HEK293 (cell line): ENCODE measurements at regions not wholly inside any gene's neighbourhood (a gene's known extent, or its start where the extent isn't known, plus 50 kb on each side); places are given as distances from the start of the nearest gene placed in this dataset.

Experiments
- CTCF ChIA-PET: fragments of 350-600 bp; formaldehyde crosslinking; extraction: SDS; loops from one replicate; lab custom pipeline; 2021; ENCODE audit warnings: antibody characterized with exemption; lab: Yijun Ruan, JAX
- POLR2A ChIA-PET: fragments of 300-600 bp; formaldehyde crosslinking; extraction: SDS; loops from one replicate; lab custom pipeline; 2020; ENCODE audit warnings: antibody characterized with exemption, inconsistent platforms; lab: Yijun Ruan, JAX
- H3K27ac ChIP-seq: fragments of 200-500 bp; sonication (Bioruptor generic); 2 replicates; pipeline ENCODE4 v1.5.1; 2014; ENCODE audit warnings: low read depth, low read length, control low read depth, inconsistent platforms; ENCODE audit errors: extremely low read depth
- H3K36me3 ChIP-seq, 2 experiments: fragments of 200-500 bp in 1 of 2; sonication (Bioruptor generic) in 1 of 2; 1 replicate in 1 of 2; 2 replicates in 1 of 2; pipeline ENCODE4 v1.5.1; 2014 to 2017; ENCODE audit warnings: inconsistent platforms in 2 of 2, low read length in 2 of 2; ENCODE audit not compliant: control insufficient read depth in 2 of 2, insufficient read depth in 1 of 2
- H3K4me1 ChIP-seq: fragments of 200-500 bp; sonication (Bioruptor generic); 2 replicates; pipeline ENCODE4 v1.5.1; 2014; ENCODE audit warnings: mild to moderate bottlenecking, low read length, inconsistent platforms; ENCODE audit not compliant: control insufficient read depth, insufficient read depth
- H3K4me3 ChIP-seq: 2 replicates; pipeline ENCODE4 v1.5.1; 2011; ENCODE audit warnings: low read depth, mild to moderate bottlenecking, control low read depth, low read length, moderate library complexity
- H3K9me3 ChIP-seq: fragments of 200-500 bp; sonication (Bioruptor generic); 2 replicates; pipeline ENCODE4 v1.5.1; 2014; ENCODE audit warnings: low read depth, low read length, inconsistent platforms; ENCODE audit not compliant: control insufficient read depth, insufficient read depth
- AEBP2 ChIP-seq: fragments of 450-650 bp; formaldehyde crosslinking; IDR thresholded peaks from 2 replicates; pipeline ENCODE4 v1.5.1; 2016; ENCODE audit warnings: missing biosample characterization, missing genetic modification characterization, borderline replicate concordance
- HIC1 ChIP-seq: fragments of 450-650 bp; formaldehyde crosslinking; IDR thresholded peaks from 2 replicates; pipeline ENCODE4 v1.5.1; 2016; ENCODE audit warnings: missing biosample characterization, missing genetic modification characterization
- MYNN ChIP-seq: fragments of 450-650 bp; formaldehyde crosslinking; IDR thresholded peaks from 2 replicates; pipeline ENCODE4 v1.5.1; 2016; ENCODE audit warnings: missing biosample characterization, missing genetic modification characterization, borderline replicate concordance
- TCF7L2 ChIP-seq: IDR thresholded peaks from 2 replicates; pipeline ENCODE4 v1.6.1; 2011; ENCODE audit warnings: low read depth, mild to moderate bottlenecking, inconsistent platforms, low read length, moderate library complexity, borderline replicate concordance
- ZBTB10 ChIP-seq: fragments of 450-650 bp; formaldehyde crosslinking; IDR thresholded peaks from 2 replicates; pipeline ENCODE4 v1.5.1; 2016; ENCODE audit warnings: missing biosample characterization, missing genetic modification characterization
- ZNF266 ChIP-seq: fragments of 450-650 bp; formaldehyde crosslinking; IDR thresholded peaks from 2 replicates; pipeline ENCODE4 v1.5.1; 2016; ENCODE audit warnings: missing biosample characterization, missing genetic modification characterization, low read depth
- ZNF311 ChIP-seq: fragments of 450-650 bp; formaldehyde crosslinking; IDR thresholded peaks from 2 replicates; pipeline ENCODE4 v1.5.1; 2017; ENCODE audit warnings: missing biosample characterization, missing genetic modification characterization, borderline replicate concordance
- ZNF398 ChIP-seq: fragments of 450-650 bp; formaldehyde crosslinking; IDR thresholded peaks from 2 replicates; pipeline ENCODE4 v1.5.1; 2017; ENCODE audit warnings: missing biosample characterization, missing genetic modification characterization
- ZNF518A ChIP-seq: fragments of 450-650 bp; formaldehyde crosslinking; conservative IDR thresholded peaks from 2 replicates; pipeline ENCODE4 v1.5.1; 2016; ENCODE audit warnings: low read depth, missing biosample characterization, missing genetic modification characterization
- ZNF549 ChIP-seq: fragments of 450-650 bp; IDR thresholded peaks from 2 replicates; pipeline ENCODE4 v1.5.1; 2018; ENCODE audit warnings: missing biosample characterization, missing genetic modification characterization, mild to moderate bottlenecking, inconsistent platforms, moderate library complexity
- ZNF654 ChIP-seq: fragments of 450-650 bp; formaldehyde crosslinking; IDR thresholded peaks from 2 replicates; pipeline ENCODE4 v1.5.1; 2016; ENCODE audit warnings: low read depth, missing biosample characterization, missing genetic modification characterization
- ZNF76 ChIP-seq: fragments of 450-650 bp; formaldehyde crosslinking; IDR thresholded peaks from 2 replicates; pipeline ENCODE4; 2016; ENCODE audit warnings: low read depth, missing biosample characterization, missing genetic modification characterization, borderline replicate concordance
- ZSCAN18 ChIP-seq: fragments of 450-650 bp; formaldehyde crosslinking; IDR thresholded peaks from 2 replicates; pipeline ENCODE4 v1.5.1; 2016; ENCODE audit warnings: missing biosample characterization, missing genetic modification characterization
- ZSCAN5A ChIP-seq: fragments of 450-650 bp; formaldehyde crosslinking; IDR thresholded peaks from 2 replicates; pipeline ENCODE4 v1.5.1; 2016; ENCODE audit warnings: missing biosample characterization, missing genetic modification characterization

GRCh38 chr6:96685702-96686101 is 122.8 kb downstream of the FHL5 start (continued):
- TF ChIP-seq ZNF266 (tag by site-specific recombination) (no peak), AEBP2 (tag by site-specific recombination) (no peak), ZNF654 (no peak)

GRCh38 chr6:96683819-96684528 is 121.0 kb downstream of the FHL5 start:
- POLR2A ChIA-PET = no interaction called here
- H3K4me1 ChIP-seq = no peaks in the 10 kb centered on the region
- no peaks in the 10 kb centered on the region for H3K36me3 ChIP-seq
- TF ChIP-seq ZNF398 (tag by site-specific recombination) (no peak), ZNF311 (tag by site-specific recombination) (no peak), ZNF549 (no peak), HIC1 (tag by site-specific recombination) (no peak), TCF7L2 (no peak), ZNF518A (tag by site-specific recombination) (no peak)
- H3K27ac ChIP-seq = no peak overlapping the region
- no peak overlapping the region for H3K4me3 ChIP-seq
- no peaks in the 10 kb centered on the region for H3K9me3 ChIP-seq
- CTCF ChIA-PET = interaction anchor here (0.5 kb wide), 1 partner anchor 89 kb away, joined by 4 read pairs; no protein-coding TSS in a partner anchor

- Histone ChIP-seq H3K9me3 (no peaks in the 10 kb centered on the region), H3K36me3 (no peaks in the 10 kb centered on the region), H3K4me1 (no peaks in the 10 kb centered on the region), H3K4me3 (no peak overlapping the region), H3K27ac (no peak overlapping the region)
- no peak for TF ChIP-seq ZBTB10 (tag by site-specific recombination)
- TF ChIP-seq MYNN = no peak
- no peak for TF ChIP-seq ZNF76 (tag by site-specific recombination)
- TF ChIP-seq ZSCAN18 (tag by site-specific recombination) = no peak
- TF ChIP-seq ZSCAN5A (tag by site-specific recombination) = no peak
- CTCF ChIA-PET = no interaction called here
- POLR2A ChIA-PET = no interaction called here
Measured at GRCh38 chr6:96682017-96682416, 119.1 kb downstream of the FHL5 start.
